Small intestine (tissue), 7 donors: ENCODE measurements at regions not wholly inside any gene's neighbourhood (a gene's known extent, or its start where the extent isn't known, plus 50 kb on each side); places are given as distances from the start of the nearest gene placed in this dataset.

Source experiments
- DNase-seq, 2 donors: peaks; one replicate each; pipeline versions ENCODE4 v3.0.0 to v3.0.0-alpha.2; 2013
- FAIRE-seq: peaks from 2 replicates; lab custom pipeline; 2012; peaks lifted over from hg19 to GRCh38; lab: Jason Lieb, UNC
- H3K27ac ChIP-seq, 3 donors: one replicate each; pipeline ENCODE4 v1.5.1; 2013; ENCODE audit warnings: low read length in 2 of 3, mild to moderate bottlenecking in 2 of 3, control low read depth in 1 of 3, inconsistent platforms in 1 of 3, low read depth in 1 of 3, moderate library complexity in 1 of 3
- H3K27me3 ChIP-seq, 3 donors: one replicate each; pipeline ENCODE4 v1.6.1; 2013; ENCODE audit warnings: low read length in 3 of 3, inconsistent platforms in 1 of 3; ENCODE audit not compliant: control insufficient read depth in 3 of 3, insufficient read depth in 3 of 3
- H3K36me3 ChIP-seq, 3 donors: one replicate each; pipeline ENCODE4 v1.6.1; 2013; ENCODE audit warnings: low read length in 3 of 3, inconsistent platforms in 1 of 3, low read depth in 1 of 3, mild to moderate bottlenecking in 1 of 3, moderate library complexity in 1 of 3; ENCODE audit not compliant: control insufficient read depth in 3 of 3, insufficient read depth in 2 of 3
- H3K4me1 ChIP-seq, 3 donors: one replicate each; pipeline ENCODE4 v1.6.1; 2013; ENCODE audit warnings: low read length in 2 of 3, inconsistent platforms in 1 of 3, low read depth in 1 of 3, mild to moderate bottlenecking in 1 of 3, moderate library complexity in 1 of 3; ENCODE audit not compliant: control insufficient read depth in 3 of 3, insufficient read depth in 2 of 3
- H3K4me3 ChIP-seq, 3 donors: one replicate each; pipeline ENCODE4 v1.5.1; 2013; ENCODE audit warnings: low read length in 3 of 3, control low read depth in 1 of 3, inconsistent platforms in 1 of 3, low read depth in 1 of 3, mild to moderate bottlenecking in 1 of 3, moderate library complexity in 1 of 3
- H3K9me3 ChIP-seq, 2 donors: one replicate each; pipeline ENCODE4 v1.6.1; 2013; ENCODE audit warnings: low read depth in 1 of 2, low read length in 1 of 2; ENCODE audit not compliant: control insufficient read depth in 2 of 2, insufficient read depth in 1 of 2
- WGBS, 3 donors: extraction: QIAGEN DNeasy Blood & Tissue Kit; methylation state at CpG; one replicate each; pipeline ENCODE4 v1.1.7; 2013; 5-methylcytosine and 5-hydroxymethylcytosine counted together
- donor health status: healthy with polysubstance abuse.
- donor health status: control.
- donor health status: control.
- donor health status: Bipolar disorder and iron deficiency.
- donor health status: healthy.

DNA sequence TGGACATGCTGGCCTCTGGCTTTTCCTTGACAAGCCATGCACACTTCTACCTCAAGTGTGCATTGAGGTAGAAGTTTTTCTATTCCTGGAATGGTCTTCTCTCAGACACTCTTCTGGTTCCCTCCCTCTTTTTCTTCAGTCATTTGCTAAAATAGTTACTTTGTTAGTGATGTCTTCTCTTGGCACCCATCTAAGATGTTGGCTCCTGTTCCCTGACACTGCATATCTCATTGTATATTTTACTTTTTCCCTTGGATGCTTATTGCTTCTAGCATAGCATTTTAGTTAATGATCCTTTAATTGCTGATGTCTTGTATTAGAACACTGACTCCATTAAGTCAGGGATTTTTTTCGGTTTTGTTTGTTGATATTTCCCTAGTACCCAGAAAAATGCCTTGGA, 758.7 kb upstream of the NRSN1 start:
- no peaks in the 10 kb centered on the region for H3K4me1 ChIP-seq
- DNase-seq (no peak), FAIRE-seq (no peak)
- no peak overlapping the region for H3K27ac ChIP-seq
- peaks cover 0 to 4% of the 10 kb centered on the region in 2 donors for H3K9me3 ChIP-seq
- H3K36me3 ChIP-seq = no peaks in the 10 kb centered on the region
- H3K4me3 ChIP-seq = no peak overlapping the region
- WGBS, 3 donors = 77 to 82% (median 77%) methylated on average over 1 of the region's 1 CpG
- H3K27me3 ChIP-seq = no peaks in the 10 kb centered on the region

DNA sequence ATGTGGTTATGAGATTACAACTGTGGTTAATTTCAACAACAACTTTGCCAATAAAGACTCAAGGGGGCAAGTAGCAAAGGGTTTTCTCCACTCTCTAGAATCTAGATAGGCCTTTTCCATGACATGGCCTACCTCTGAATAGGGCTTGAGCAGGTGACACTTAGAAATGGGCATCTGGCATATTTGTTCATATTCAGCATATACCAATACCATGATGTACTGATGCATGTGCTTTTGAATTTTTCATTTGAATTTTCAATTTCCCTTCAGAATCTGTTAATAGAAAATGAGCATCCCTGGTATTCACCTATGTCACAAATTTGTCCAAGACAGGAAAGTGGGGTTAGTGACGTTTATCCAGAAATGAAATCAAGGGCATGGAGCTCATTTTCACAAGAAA, 757.5 kb upstream of the NRSN1 start:
- WGBS, 3 donors = 75 to 92% (median 81%) methylated on average over 1 of the region's 1 CpG
- H3K36me3 ChIP-seq = no peaks in the 10 kb centered on the region
- H3K27ac ChIP-seq = no peak overlapping the region
- H3K27me3 ChIP-seq = no peaks in the 10 kb centered on the region
- peaks cover 0 to 4% of the 10 kb centered on the region in 2 donors for H3K9me3 ChIP-seq
- DNase-seq (no peak), FAIRE-seq (no peak)
- H3K4me1 ChIP-seq = no peaks in the 10 kb centered on the region
- no peak overlapping the region for H3K4me3 ChIP-seq

DNA sequence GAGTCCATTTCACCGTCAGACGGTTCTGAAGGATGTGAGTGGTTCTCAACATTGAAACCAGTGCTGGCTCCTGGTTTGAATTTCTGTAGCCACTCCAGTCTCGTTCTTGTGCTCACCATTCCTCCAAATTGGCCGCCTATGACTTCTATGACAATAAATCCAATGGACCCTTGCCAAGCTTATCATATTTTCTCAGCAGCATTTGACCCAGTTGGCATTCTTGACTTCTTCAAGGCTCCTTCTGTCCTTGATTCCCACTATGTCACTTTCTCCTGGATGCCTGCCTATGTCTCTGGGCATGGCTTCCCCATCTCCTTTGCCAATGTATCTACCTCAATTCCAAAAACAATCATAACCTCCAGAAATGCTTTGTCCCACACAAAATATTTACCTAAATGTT, 756.0 kb upstream of the NRSN1 start:
- DNase-seq = no peak
- Histone ChIP-seq H3K9me3 (no peaks in the 10 kb centered on the region), H3K27ac (no peak overlapping the region), H3K4me3 (no peak overlapping the region), H3K27me3 (no peaks in the 10 kb centered on the region), H3K4me1 (no peaks in the 10 kb centered on the region), H3K36me3 (no peaks in the 10 kb centered on the region)
- no peak for FAIRE-seq
- 73 to 91% (median 74%) methylated on average over 4 of the region's 4 CpGs for WGBS, 3 donors

DNA sequence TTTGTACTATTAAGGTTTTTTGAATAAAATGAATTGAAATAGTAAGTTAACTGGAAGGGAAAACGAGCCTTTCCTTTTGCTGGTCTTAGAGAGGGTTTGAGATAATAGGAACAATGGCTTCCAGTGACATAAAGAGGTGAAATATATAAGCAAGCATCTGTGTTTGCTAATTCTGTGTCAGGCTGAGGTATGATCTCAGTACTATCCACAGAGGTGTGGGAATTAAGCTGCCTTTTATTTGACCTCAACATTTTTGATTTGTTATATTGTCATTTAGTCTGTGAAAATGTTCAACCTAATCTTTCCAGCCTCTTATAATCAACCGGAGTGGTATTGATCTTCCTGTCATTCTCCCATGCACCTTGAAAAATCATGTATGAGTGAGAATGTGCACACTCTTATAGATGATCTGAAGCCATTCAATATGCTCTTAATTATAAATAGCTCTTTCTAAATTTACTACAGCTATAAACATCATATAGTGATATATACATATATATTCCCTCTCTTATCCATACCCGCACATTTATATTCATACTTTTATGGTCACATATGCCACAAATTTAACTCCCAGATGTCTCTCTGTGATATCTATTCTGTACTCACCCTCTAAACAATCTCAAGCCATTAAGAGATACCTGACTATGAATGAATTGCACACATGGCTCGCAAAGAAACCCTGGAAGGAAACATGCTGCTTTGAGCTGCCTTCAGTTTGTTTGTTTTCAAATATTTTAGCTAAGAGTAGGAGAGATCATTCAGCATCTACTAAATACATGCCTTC, 754.7 kb upstream of the NRSN1 start:
- 39 to 48% (median 48%) methylated on average over 4 of the region's 4 CpGs for WGBS, 3 donors
- no peak overlapping the region for H3K27ac ChIP-seq
- no peak overlapping the region for H3K4me3 ChIP-seq
- H3K27me3 ChIP-seq = no peaks in the 10 kb centered on the region
- FAIRE-seq (no peak), DNase-seq (no peak)
- H3K36me3 ChIP-seq = no peaks in the 10 kb centered on the region
- H3K9me3 ChIP-seq = no peaks in the 10 kb centered on the region
- no peaks in the 10 kb centered on the region for H3K4me1 ChIP-seq

DNA sequence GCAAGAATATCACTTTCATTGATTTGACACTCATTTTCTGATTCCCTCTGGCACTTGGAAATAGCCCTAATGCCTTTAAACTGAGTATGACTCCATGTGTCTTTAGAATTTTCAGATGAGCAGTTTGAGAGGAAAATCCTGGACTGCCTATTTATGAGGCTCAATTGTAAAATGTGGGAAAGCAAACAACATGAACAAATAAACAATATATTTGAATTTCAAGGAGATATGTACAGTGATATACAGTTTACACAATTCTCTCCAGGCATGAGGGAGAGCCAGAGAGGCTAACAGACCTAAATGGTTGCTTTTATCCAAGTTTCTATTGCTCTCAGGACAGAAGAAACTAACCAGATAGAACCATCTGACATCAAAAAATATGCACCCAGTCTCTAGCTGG, 748.2 kb upstream of the NRSN1 start:
- no peaks in the 10 kb centered on the region for H3K27me3 ChIP-seq
- DNase-seq = no peak
- peaks cover 0 to 6% of the 10 kb centered on the region in 2 donors for H3K9me3 ChIP-seq
- H3K27ac ChIP-seq = no peak overlapping the region
- no peaks in the 10 kb centered on the region for H3K36me3 ChIP-seq
- no peak overlapping the region for H3K4me3 ChIP-seq
- no peaks in the 10 kb centered on the region for H3K4me1 ChIP-seq
- FAIRE-seq = no peak

DNA sequence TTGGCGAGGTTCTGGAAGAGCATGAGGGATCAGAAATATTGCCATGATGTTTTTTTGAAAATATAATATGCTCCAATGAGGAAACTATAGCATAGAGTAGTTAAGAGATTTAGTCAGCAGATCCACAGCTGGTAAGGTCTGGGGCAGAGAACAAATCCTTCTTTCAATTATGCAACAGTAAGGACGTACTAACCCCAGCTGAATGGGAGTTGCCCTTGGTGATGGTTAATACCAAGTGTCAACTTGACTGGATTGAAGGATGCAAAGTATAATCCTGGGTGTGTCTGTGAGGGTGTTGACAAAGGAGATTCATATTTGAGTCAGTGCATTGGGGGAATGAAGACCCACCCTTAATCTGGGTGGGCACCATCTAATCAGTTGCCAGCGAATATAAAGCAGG, 745.5 kb upstream of the NRSN1 start:
- H3K36me3 ChIP-seq = no peaks in the 10 kb centered on the region
- H3K27me3 ChIP-seq = no peaks in the 10 kb centered on the region
- DNase-seq (no peak), FAIRE-seq (no peak)
- no peak overlapping the region for H3K4me3 ChIP-seq
- no peaks in the 10 kb centered on the region for H3K4me1 ChIP-seq
- peaks cover 2 to 6% of the 10 kb centered on the region in 2 donors for H3K9me3 ChIP-seq
- WGBS, 3 donors = 80 to 84% (median 82%) methylated on average over 3 of the region's 3 CpGs
- H3K27ac ChIP-seq = no peak overlapping the region

DNA sequence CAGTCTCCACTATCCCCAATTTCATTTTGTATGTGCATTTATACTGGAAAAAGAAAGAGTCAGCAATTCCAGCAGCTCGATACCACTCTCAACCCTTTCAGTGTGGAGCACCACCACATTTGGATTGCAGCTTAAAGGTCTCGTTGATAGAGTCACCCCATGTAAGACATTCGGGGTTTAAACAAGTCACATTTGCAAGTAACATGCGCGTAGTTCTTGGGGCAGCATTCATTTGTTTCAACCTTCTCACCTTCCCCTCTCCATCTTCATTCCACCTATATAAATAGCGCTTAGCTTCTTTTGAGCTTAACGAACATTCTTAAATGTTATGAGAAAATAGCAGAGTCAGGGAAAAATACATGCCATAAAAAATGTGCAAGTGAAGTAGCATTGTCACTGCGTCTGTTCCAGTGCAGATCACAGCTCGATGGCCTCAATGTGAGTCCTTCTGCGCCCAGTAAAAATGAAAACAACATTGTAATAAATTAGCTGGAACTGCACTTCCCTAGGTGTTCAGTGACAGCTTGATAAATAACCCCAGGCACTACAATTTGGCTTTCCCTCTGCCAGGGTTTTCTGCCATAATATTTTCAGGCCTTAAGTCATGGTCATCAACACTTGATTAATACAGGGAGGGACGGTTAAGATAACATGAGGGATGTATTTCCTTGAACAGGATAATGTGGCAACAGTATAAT, 737.8 kb upstream of the NRSN1 start:
- WGBS, 3 donors = 80 to 87% (median 81%) methylated on average over 11 of the region's 11 CpGs
- no peaks in the 10 kb centered on the region for H3K9me3 ChIP-seq
- no peak overlapping the region for H3K27ac ChIP-seq
- FAIRE-seq (no peak), DNase-seq (no peak)
- H3K4me3 ChIP-seq = no peak overlapping the region
- no peaks in the 10 kb centered on the region for H3K4me1 ChIP-seq
- H3K27me3 ChIP-seq = no peaks in the 10 kb centered on the region
- no peaks in the 10 kb centered on the region for H3K36me3 ChIP-seq

DNA sequence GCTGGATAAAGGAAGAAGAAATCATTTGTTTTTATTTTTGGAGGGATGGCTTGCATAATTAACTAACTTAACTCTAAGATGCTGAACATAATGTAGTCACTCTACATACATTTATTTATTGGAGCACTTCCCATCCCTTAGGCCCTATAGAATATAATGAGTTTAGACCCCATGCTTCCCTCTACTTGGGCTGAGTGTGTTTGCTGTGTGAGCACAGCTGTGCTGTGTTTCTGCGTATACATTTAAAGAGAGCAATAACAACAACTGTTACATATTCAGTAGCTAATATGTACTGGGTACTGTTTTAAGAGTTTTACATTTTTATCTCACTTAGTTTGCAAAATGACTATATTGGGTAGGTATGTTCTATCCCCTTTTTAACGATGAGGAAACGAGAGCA, 736.6 kb upstream of the NRSN1 start:
- no peaks in the 10 kb centered on the region for H3K9me3 ChIP-seq
- FAIRE-seq (no peak), DNase-seq (no peak)
- H3K27me3 ChIP-seq = no peaks in the 10 kb centered on the region
- no peak overlapping the region for H3K27ac ChIP-seq
- H3K36me3 ChIP-seq = no peaks in the 10 kb centered on the region
- no peaks in the 10 kb centered on the region for H3K4me1 ChIP-seq
- no peak overlapping the region for H3K4me3 ChIP-seq
- 74 to 84% (median 74%) methylated on average over 3 of the region's 3 CpGs for WGBS, 3 donors
